Transverse colon (tissue), 3 donors: ENCODE measurements at regions not wholly inside any gene's neighbourhood (a gene's known extent, or its start where the extent isn't known, plus 50 kb on each side); places are given as distances from the start of the nearest gene placed in this dataset.

Experiments used
- EP300 ChIP-seq: sonication (generic); formaldehyde crosslinking; IDR thresholded peaks from one replicate; pipeline ENCODE4 v1.6.1; 2017; ENCODE audit warnings: antibody characterized with exemption, low read depth
- POLR2A ChIP-seq: fragments of 450-650 bp; IDR thresholded peaks from one replicate; pipeline ENCODE4 v1.6.1; 2016; ENCODE audit warnings: antibody characterized with exemption, mild to moderate bottlenecking, moderate library complexity
- TF ChIP-seq, protein P1 (sequence below), 5 experiments: fragments of 200-600 bp in 3 of 5; fragments of 450-650 bp in 2 of 5; sonication (generic) in 3 of 5; IDR thresholded peaks; 1 replicate in 2 of 5; 2 replicates in 3 of 5; pipeline ENCODE4 v1.5.1; 2016 to 2017; ENCODE audit warnings: antibody characterized with exemption in 5 of 5, inconsistent platforms in 3 of 5, mild to moderate bottlenecking in 2 of 5, moderate library complexity in 1 of 5

DNA sequence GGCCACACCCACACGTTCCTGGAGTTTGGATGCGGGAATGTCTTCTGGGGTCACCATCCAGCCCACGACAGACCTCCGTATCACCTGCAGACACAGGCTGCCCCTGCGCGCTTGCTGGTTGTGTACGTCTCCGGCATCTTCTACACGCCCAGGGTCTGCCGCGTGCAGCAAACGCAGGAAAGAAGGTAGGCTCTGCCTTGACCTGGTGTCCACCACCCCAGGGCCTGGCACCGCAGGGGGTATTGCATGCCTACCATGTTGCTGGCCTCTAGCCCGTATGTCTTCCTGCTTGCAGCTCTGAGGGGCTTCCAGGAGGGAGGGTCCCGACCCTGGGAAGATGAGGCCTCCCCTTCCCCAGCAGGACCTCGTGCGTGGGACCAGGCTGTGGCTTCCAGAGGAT lies 298.8 kb upstream of the IRX4 start:
- TF ChIP-seq, protein P1, sequence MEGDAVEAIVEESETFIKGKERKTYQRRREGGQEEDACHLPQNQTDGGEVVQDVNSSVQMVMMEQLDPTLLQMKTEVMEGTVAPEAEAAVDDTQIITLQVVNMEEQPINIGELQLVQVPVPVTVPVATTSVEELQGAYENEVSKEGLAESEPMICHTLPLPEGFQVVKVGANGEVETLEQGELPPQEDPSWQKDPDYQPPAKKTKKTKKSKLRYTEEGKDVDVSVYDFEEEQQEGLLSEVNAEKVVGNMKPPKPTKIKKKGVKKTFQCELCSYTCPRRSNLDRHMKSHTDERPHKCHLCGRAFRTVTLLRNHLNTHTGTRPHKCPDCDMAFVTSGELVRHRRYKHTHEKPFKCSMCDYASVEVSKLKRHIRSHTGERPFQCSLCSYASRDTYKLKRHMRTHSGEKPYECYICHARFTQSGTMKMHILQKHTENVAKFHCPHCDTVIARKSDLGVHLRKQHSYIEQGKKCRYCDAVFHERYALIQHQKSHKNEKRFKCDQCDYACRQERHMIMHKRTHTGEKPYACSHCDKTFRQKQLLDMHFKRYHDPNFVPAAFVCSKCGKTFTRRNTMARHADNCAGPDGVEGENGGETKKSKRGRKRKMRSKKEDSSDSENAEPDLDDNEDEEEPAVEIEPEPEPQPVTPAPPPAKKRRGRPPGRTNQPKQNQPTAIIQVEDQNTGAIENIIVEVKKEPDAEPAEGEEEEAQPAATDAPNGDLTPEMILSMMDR (IDR thresholded peaks at IDR 0.05): no peak
- no peak for TF ChIP-seq EP300
- no peak for TF ChIP-seq POLR2A
